ENCODE measurements at regions not wholly inside any gene's neighbourhood (a gene's known extent, or its start where the extent isn't known, plus 50 kb on each side); places are given as distances from the start of the nearest gene placed in this dataset.

DNA sequence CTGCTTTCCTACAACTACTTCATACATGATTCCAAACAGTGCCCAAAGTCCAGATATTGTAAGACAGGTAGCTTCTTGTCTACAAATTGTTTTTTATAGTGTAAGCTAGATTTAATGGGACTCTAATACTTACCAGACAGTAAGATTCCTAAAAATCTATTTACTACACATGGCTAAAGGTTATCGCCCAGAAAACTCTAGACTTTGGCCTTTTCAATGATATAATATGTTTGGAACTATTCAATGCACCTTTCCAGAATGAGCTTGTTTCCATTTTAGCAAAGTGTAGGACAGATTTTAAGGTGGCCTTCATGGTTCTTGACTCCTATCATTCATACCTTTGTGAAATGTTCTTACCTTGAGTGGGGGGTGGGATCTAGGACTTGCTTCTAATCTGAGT is 951.0 kb downstream of the SORCS1 start:
- Histone ChIP-seq H3K4me1 (no peaks in the 10 kb centered on the region), H3K9me3 (no peaks in the 10 kb centered on the region), H3K4me3 (no peak overlapping the region), H3K36me3 (no peaks in the 10 kb centered on the region), H3K27ac (no peak overlapping the region), H3K27me3 (no peaks in the 10 kb centered on the region)
- TF ChIP-seq EP300 (IDR thresholded peaks at IDR 0.05) (no peak), POLR2A (IDR thresholded peaks at IDR 0.05) (no peak), POLR2AphosphoS5 (IDR thresholded peaks at IDR 0.05) (no peak)
- TF ChIP-seq, protein P1, sequence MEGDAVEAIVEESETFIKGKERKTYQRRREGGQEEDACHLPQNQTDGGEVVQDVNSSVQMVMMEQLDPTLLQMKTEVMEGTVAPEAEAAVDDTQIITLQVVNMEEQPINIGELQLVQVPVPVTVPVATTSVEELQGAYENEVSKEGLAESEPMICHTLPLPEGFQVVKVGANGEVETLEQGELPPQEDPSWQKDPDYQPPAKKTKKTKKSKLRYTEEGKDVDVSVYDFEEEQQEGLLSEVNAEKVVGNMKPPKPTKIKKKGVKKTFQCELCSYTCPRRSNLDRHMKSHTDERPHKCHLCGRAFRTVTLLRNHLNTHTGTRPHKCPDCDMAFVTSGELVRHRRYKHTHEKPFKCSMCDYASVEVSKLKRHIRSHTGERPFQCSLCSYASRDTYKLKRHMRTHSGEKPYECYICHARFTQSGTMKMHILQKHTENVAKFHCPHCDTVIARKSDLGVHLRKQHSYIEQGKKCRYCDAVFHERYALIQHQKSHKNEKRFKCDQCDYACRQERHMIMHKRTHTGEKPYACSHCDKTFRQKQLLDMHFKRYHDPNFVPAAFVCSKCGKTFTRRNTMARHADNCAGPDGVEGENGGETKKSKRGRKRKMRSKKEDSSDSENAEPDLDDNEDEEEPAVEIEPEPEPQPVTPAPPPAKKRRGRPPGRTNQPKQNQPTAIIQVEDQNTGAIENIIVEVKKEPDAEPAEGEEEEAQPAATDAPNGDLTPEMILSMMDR (IDR thresholded peaks at IDR 0.05): no peak
- no peak for ATAC-seq
- WGBS, 2 donors (ENCODE audit: low coverage in 1 of 2): 57 to 89% methylated on average over 1 of the region's 1 CpG

DNA sequence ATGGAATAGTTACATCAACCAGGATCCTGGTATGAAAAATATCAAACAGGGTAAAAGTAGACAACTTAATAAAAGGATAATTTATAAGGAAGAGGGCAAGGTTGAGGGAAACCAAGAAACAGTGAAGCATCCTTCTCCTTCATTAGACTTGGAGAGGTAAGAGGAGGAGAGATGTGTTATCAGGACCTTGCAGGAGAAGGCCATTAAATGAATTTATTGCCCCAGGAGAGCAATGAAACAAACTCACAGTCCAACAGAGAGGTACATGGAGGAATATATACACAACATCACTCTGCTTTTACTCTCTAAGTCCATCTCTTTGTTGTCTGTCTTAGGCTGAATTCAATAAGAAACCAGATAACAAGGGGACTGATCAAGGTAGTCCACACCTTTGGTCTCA is 966.2 kb downstream of the SORCS1 start:
- no peak for ATAC-seq
- Histone ChIP-seq H3K9me3 (no peaks in the 10 kb centered on the region), H3K4me3 (no peak overlapping the region), H3K36me3 (no peaks in the 10 kb centered on the region), H3K27me3 (no peaks in the 10 kb centered on the region), H3K27ac (no peak overlapping the region), H3K4me1 (no peaks in the 10 kb centered on the region)
- no peak for TF ChIP-seq POLR2A (IDR thresholded peaks at IDR 0.05)
- no peak for TF ChIP-seq POLR2AphosphoS5 (IDR thresholded peaks at IDR 0.05)
- TF ChIP-seq, protein P1 (IDR thresholded peaks at IDR 0.05): no peak
- no peak for TF ChIP-seq EP300 (IDR thresholded peaks at IDR 0.05)

DNA sequence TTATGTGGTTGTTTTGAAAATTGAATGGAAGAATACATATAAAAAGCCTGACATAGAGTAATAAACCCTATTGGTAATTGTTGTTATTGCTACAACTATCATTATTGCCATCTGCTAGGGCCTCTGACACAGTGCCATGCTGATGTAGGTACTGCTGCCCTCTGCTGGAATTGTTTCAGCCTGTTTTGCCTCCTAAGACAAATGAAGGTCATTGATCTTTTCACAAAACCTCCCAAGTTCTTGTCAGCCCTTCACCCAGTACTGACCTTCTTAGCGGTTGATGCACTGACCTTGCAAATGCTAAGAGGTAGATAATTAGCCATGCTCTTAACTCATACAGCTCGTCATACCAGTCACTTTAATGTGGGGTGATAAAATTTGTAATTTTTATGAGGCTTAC is 975.2 kb downstream of the SORCS1 start:
- no peaks in the 10 kb centered on the region for H3K4me1 ChIP-seq
- no peaks in the 10 kb centered on the region for H3K9me3 ChIP-seq
- TF ChIP-seq, protein P1 (IDR thresholded peaks at IDR 0.05): peak in 1 of 4 experiments; percentile 40
- TF ChIP-seq POLR2A (IDR thresholded peaks at IDR 0.05): no peak
- H3K36me3 ChIP-seq: no peaks in the 10 kb centered on the region
- H3K27ac ChIP-seq: no peak overlapping the region
- H3K27me3 ChIP-seq: no peaks in the 10 kb centered on the region
- no peak overlapping the region for H3K4me3 ChIP-seq
- ATAC-seq: no peak
- WGBS, 2 donors (ENCODE audit: low coverage in 1 of 2): 81 to 100% methylated on average over 1 to 2 of the region's 2 CpGs

DNA sequence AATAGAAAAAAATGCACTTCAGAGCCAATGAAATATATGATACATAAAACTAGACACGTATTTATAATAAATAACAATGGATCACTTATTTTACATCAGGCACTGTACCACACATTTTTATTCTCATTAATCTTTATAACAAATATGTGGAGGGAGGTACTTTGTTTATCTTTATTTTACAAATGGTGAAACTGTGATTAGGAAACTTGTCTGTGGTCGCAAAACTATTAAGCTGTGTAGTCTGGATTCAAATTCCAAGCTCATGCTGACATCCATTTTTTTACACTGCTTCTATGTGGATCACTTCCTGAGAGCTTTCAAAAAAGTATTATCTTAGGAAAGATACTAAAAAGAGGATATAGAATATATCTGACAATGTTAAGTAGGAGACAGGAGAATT is 978.6 kb downstream of the SORCS1 start:
- Histone ChIP-seq H3K9me3 (no peaks in the 10 kb centered on the region), H3K4me3 (no peak overlapping the region), H3K4me1 (no peaks in the 10 kb centered on the region), H3K27me3 (no peaks in the 10 kb centered on the region), H3K27ac (no peak overlapping the region), H3K36me3 (no peaks in the 10 kb centered on the region)
- no peak for ATAC-seq
- WGBS, 2 donors (ENCODE audit: low coverage in 1 of 2): 49 to 73% methylated on average over 2 of the region's 2 CpGs
- TF ChIP-seq, protein P1 (IDR thresholded peaks at IDR 0.05): no peak
- no peak for TF ChIP-seq EP300 (IDR thresholded peaks at IDR 0.05)

DNA sequence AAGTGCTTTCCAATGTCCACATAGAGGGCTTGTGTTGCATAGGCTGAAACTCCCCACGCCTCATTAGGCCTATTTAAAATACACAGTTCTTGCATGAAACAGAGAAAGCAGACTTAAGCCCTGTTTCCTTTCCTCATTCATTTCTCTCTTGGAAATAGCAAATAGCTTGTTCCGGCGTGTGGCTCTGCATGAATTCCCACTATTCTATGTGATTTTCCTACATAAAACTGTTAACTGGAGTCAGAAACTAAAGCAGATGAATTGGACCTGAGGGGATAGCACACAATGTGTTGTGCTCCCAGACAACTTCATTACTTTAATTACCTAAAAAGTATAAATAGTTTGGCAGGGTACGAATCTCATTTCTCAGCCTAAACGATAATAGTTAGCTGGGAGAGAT is 981.5 kb downstream of the SORCS1 start:
- ATAC-seq: no peak
- 87 to 90% methylated on average over 5 of the region's 5 CpGs for WGBS, 2 donors (ENCODE audit: low coverage in 1 of 2)

More for the DNA sequence above, 981.5 kb downstream of the SORCS1 start:
- H3K36me3 ChIP-seq: no peaks in the 10 kb centered on the region
- no peak overlapping the region for H3K27ac ChIP-seq
- no peaks in the 10 kb centered on the region for H3K27me3 ChIP-seq
- no peak overlapping the region for H3K4me3 ChIP-seq
- no peaks in the 10 kb centered on the region for H3K4me1 ChIP-seq
- H3K9me3 ChIP-seq: no peaks in the 10 kb centered on the region
- TF ChIP-seq POLR2AphosphoS5 (IDR thresholded peaks at IDR 0.05) (no peak), EP300 (IDR thresholded peaks at IDR 0.05) (no peak), POLR2A (IDR thresholded peaks at IDR 0.05) (no peak)
- TF ChIP-seq, protein P1 (IDR thresholded peaks at IDR 0.05): no peak
